ENCODE measurements at regions not wholly inside any gene's neighbourhood (a gene's known extent, or its start where the extent isn't known, plus 50 kb on each side); places are given as distances from the start of the nearest gene placed in this dataset.
"Not testable (repeated sequence)": the region's sequence is repeated elsewhere in the genome, so short reads cannot be mapped to it uniquely, and the experiment has no call there.

DNA sequence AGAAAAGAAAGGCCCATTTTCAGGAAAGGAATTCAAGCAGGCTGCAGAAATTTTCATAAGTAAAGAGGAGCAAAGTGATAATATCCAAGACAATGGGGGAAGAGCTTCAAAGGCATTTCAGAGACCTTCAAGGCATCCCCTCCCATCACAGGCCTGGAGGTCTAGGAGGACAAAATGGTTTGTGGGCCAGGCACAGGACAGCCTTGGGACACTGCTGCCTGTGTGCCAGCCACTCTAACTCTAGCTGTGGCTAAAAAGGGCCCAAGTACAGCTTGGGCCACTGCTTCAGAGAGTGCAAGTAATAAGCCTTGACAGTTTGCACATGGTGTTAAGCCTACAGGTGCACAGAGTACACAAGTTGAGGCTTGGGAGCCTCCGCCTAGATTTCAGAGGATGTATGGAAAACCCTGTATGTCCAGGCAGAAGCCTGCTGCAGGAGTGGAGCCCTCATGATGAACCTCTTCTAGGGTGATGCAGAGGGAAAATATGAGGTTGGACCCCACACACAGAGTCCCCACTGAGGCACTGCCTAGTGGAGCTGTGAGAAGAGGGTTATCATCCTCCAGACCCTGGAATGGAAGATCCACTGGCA lies 51.8 kb upstream of the ZSWIM5 start:
- H3K9me3 ChIP-seq (ENCODE audit: control insufficient read depth in 2 of 2, insufficient read depth in 1 of 2, low read depth in 1 of 2, low read length in 1 of 2), result peaks cover 2 to 29% of the 10 kb centered on the region in 2 donors
- no peak overlapping the region for H3K27ac ChIP-seq (ENCODE audit: low read depth in 1 of 3, low read length in 2 of 3)
- H3K27me3 ChIP-seq (ENCODE audit: control insufficient read depth in 3 of 3, insufficient read depth in 3 of 3, low read length in 3 of 3), result no peaks in the 10 kb centered on the region
- H3K4me3 ChIP-seq (ENCODE audit: low read depth in 1 of 3, low read length in 3 of 3), result no peak overlapping the region
- H3K36me3 ChIP-seq (ENCODE audit: control insufficient read depth in 3 of 3, insufficient read depth in 2 of 3, low read depth in 1 of 3, low read length in 3 of 3), result no peaks in the 10 kb centered on the region
- no peak for FAIRE-seq
- DNase-seq, result no peak
- 91 to 100% (median 99%) methylated on average over 1 of the region's 1 CpG for WGBS, 3 donors
- peaks cover 0 to 4% (median 3%) of the 10 kb centered on the region in 3 donors for H3K4me1 ChIP-seq (ENCODE audit: control insufficient read depth in 3 of 3, insufficient read depth in 2 of 3, low read depth in 1 of 3, low read length in 2 of 3)

DNA sequence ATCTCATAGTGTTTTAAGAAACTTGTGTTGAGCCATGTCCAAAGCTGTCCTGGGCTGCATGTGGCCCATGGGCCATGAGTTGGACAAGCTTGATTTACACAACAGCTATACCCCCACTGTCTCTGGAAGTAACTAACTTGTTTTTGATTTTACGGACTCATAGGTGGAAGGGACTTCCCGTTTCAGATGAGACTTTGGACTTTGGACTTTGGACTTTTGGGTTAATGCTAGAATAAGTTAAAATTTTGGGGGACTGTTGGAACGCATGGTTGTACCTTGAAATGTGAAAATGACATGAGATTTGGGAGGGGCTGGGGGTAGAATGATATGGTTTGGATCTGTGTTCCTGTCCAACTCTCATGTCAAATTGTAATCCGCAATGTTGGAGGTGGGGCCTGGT lies 52.6 kb upstream of the ZSWIM5 start:
- H3K4me1 ChIP-seq (ENCODE audit: control insufficient read depth in 3 of 3, insufficient read depth in 2 of 3, low read depth in 1 of 3, low read length in 2 of 3), result peaks cover 0 to 4% (median 3%) of the 10 kb centered on the region in 3 donors
- no peak for FAIRE-seq
- no peak overlapping the region for H3K4me3 ChIP-seq (ENCODE audit: low read depth in 1 of 3, low read length in 3 of 3)
- H3K27me3 ChIP-seq (ENCODE audit: control insufficient read depth in 3 of 3, insufficient read depth in 3 of 3, low read length in 3 of 3), result no peaks in the 10 kb centered on the region
- WGBS, 3 donors, result 60 to 81% (median 70%) methylated on average over 4 of the region's 4 CpGs
- DNase-seq, result no peak
- no peak overlapping the region for H3K27ac ChIP-seq (ENCODE audit: low read depth in 1 of 3, low read length in 2 of 3)
- H3K9me3 ChIP-seq (ENCODE audit: control insufficient read depth in 2 of 2, insufficient read depth in 1 of 2, low read depth in 1 of 2, low read length in 1 of 2), result peaks cover 2 to 29% of the 10 kb centered on the region in 2 donors
- H3K36me3 ChIP-seq (ENCODE audit: control insufficient read depth in 3 of 3, insufficient read depth in 2 of 3, low read depth in 1 of 3, low read length in 3 of 3), result no peaks in the 10 kb centered on the region

DNA sequence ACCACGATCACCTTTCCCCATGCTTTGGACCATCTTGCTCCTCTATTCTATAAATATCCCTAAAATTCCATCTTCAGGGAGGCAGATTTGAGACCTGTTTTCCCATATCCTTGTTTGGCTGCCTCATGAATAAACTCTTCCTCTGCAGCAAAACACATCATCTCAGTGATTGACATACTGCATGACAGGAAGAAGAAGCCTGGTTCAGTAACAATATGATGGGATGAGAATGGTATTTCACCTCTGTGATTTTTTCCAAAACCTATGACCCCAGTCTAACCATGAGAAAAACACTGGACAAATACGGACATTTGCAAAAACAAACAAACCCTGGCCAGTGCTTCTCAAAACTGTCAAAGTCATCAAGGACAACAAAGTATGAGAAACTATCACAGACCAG lies 53.8 kb upstream of the ZSWIM5 start:
- Histone ChIP-seq H3K27ac (ENCODE audit: low read depth in 1 of 3, low read length in 2 of 3) (no peak overlapping the region), H3K36me3 (ENCODE audit: control insufficient read depth in 3 of 3, insufficient read depth in 2 of 3, low read depth in 1 of 3, low read length in 3 of 3) (no peaks in the 10 kb centered on the region), H3K4me1 (ENCODE audit: control insufficient read depth in 3 of 3, insufficient read depth in 2 of 3, low read depth in 1 of 3, low read length in 2 of 3) (peaks cover 0 to 7% (median 4%) of the 10 kb centered on the region in 3 donors), H3K9me3 (ENCODE audit: control insufficient read depth in 2 of 2, insufficient read depth in 1 of 2, low read depth in 1 of 2, low read length in 1 of 2) (peaks cover 2 to 29% of the 10 kb centered on the region in 2 donors), H3K4me3 (ENCODE audit: low read depth in 1 of 3, low read length in 3 of 3) (no peak overlapping the region), H3K27me3 (ENCODE audit: control insufficient read depth in 3 of 3, insufficient read depth in 3 of 3, low read length in 3 of 3) (no peaks in the 10 kb centered on the region)
- DNase-seq, result no peak
- 78 to 90% (median 89%) methylated on average over 2 of the region's 2 CpGs for WGBS, 3 donors
- no peak for FAIRE-seq

DNA sequence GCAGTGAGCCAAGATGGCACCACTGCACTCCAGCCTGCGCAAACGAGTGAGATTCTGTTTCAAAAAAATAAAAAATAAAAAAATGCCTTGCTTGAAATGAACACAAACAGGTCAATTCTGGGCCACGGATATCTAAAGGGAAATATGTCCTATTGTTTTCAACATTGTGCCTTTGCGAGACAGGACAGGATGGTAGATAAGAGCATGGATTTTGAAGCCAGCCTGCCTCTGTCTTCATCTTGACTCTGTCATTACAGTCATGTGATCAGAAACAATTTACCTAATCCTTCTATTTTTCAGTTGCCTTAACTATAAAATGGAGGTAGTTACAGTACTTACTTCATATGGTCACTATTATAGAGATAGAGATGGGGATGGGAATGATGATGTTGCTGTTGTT lies 56.7 kb upstream of the ZSWIM5 start:
- no peak for FAIRE-seq
- no peak for DNase-seq

DNA sequence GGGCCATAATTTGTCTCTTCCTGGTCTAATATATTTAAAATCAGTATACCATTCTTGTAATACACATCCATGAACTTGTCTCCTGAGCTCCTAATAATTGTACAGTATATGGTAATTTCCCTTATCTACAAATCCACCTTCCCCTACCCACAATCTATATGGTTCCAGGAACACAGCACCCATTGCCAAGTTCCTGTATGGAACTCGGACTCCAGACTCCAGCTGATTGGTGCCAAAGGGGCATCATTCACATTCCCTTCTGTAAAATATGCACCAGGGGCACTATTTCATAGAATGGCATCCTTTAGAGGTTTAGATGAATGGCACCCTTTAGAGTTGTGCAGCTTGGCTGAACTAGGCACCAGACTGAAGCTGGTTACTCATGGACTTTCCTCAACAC lies 58.8 kb upstream of the ZSWIM5 start:
- 10 to 42% (median 22%) methylated on average over 1 of the region's 1 CpG for WGBS, 3 donors
- peak in 1 of 2 donors; percentile 74 for DNase-seq

More for the DNA sequence above, 56.7 kb upstream of the ZSWIM5 start:
- peaks cover 2 to 19% of the 10 kb centered on the region in 2 donors for H3K9me3 ChIP-seq (ENCODE audit: control insufficient read depth in 2 of 2, insufficient read depth in 1 of 2, low read depth in 1 of 2, low read length in 1 of 2)
- no peak overlapping the region for H3K4me3 ChIP-seq (ENCODE audit: low read depth in 1 of 3, low read length in 3 of 3)
- H3K27me3 ChIP-seq (ENCODE audit: control insufficient read depth in 3 of 3, insufficient read depth in 3 of 3, low read length in 3 of 3), result no peaks in the 10 kb centered on the region
- peaks cover 6 to 10% (median 6%) of the 10 kb centered on the region in 3 donors for H3K4me1 ChIP-seq (ENCODE audit: control insufficient read depth in 3 of 3, insufficient read depth in 2 of 3, low read depth in 1 of 3, low read length in 2 of 3)
- no peak overlapping the region for H3K27ac ChIP-seq (ENCODE audit: low read depth in 1 of 3, low read length in 2 of 3)
- no peaks in the 10 kb centered on the region for H3K36me3 ChIP-seq (ENCODE audit: control insufficient read depth in 3 of 3, insufficient read depth in 2 of 3, low read depth in 1 of 3, low read length in 3 of 3)
- WGBS, 3 donors, result 83 to 98% (median 88%) methylated on average over 4 of the region's 4 CpGs

DNA sequence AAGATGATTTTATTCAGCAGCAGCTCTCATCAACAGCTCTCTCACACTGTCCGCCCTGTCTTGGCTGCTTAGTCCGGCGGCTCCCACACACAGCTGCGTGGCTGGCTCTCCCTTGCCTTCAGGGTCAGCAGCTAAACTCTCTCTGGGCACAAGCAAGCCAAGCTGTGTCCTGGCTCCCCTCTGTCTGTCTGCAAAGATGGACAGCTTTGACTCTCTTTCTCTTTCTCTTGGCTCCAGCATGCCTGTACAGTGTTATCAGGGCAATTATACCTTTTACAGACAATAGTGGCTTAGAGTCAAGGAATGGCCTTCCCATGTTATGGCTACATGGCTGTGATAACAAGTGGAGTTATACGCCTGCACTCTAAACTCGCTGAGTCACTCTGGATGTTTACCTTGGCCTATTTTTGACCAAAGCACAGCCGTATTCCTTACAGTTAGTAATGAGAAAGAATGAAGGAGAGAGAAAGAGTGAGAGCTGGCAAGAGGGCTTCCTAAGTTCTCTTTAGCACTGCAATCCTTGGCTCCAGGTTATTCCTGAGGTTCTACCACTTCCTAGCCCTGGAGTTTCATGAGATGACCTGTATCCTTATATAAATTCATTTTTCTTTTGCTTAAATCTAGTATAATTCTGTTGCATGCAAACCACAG lies 59.9 kb upstream of the ZSWIM5 start:
- 13 to 48% (median 20%) methylated on average over 7 of the region's 7 CpGs for WGBS, 3 donors
- no peaks in the 10 kb centered on the region for H3K36me3 ChIP-seq (ENCODE audit: control insufficient read depth in 3 of 3, insufficient read depth in 2 of 3, low read depth in 1 of 3, low read length in 3 of 3)
- H3K4me1 ChIP-seq (ENCODE audit: control insufficient read depth in 3 of 3, insufficient read depth in 2 of 3, low read depth in 1 of 3, low read length in 2 of 3), result peaks cover 6 to 13% (median 6%) of the 10 kb centered on the region in 3 donors
- H3K9me3 ChIP-seq (ENCODE audit: control insufficient read depth in 2 of 2, insufficient read depth in 1 of 2, low read depth in 1 of 2, low read length in 1 of 2), result peaks cover 0 to 4% of the 10 kb centered on the region in 2 donors
- H3K27ac ChIP-seq (ENCODE audit: low read depth in 1 of 3, low read length in 2 of 3), result peak overlapping the region; percentile 37 to 71 (median 69)
- FAIRE-seq (no peak), DNase-seq (peak; percentile 72 to 89)
- H3K4me3 ChIP-seq (ENCODE audit: low read depth in 1 of 3, low read length in 3 of 3), result no peak overlapping the region
- no peaks in the 10 kb centered on the region for H3K27me3 ChIP-seq (ENCODE audit: control insufficient read depth in 3 of 3, insufficient read depth in 3 of 3, low read length in 3 of 3)

More for the DNA sequence above, 58.8 kb upstream of the ZSWIM5 start:
- no peak overlapping the region for H3K27ac ChIP-seq (ENCODE audit: low read depth in 1 of 3, low read length in 2 of 3)
- H3K27me3 ChIP-seq (ENCODE audit: control insufficient read depth in 3 of 3, insufficient read depth in 3 of 3, low read length in 3 of 3), result no peaks in the 10 kb centered on the region
- no peaks in the 10 kb centered on the region for H3K36me3 ChIP-seq (ENCODE audit: control insufficient read depth in 3 of 3, insufficient read depth in 2 of 3, low read depth in 1 of 3, low read length in 3 of 3)
- no peak overlapping the region for H3K4me3 ChIP-seq (ENCODE audit: low read depth in 1 of 3, low read length in 3 of 3)
- no peak for FAIRE-seq
- peaks cover 0 to 4% of the 10 kb centered on the region in 2 donors for H3K9me3 ChIP-seq (ENCODE audit: control insufficient read depth in 2 of 2, insufficient read depth in 1 of 2, low read depth in 1 of 2, low read length in 1 of 2)
- peaks cover 6 to 10% (median 6%) of the 10 kb centered on the region in 3 donors for H3K4me1 ChIP-seq (ENCODE audit: control insufficient read depth in 3 of 3, insufficient read depth in 2 of 3, low read depth in 1 of 3, low read length in 2 of 3)

DNA sequence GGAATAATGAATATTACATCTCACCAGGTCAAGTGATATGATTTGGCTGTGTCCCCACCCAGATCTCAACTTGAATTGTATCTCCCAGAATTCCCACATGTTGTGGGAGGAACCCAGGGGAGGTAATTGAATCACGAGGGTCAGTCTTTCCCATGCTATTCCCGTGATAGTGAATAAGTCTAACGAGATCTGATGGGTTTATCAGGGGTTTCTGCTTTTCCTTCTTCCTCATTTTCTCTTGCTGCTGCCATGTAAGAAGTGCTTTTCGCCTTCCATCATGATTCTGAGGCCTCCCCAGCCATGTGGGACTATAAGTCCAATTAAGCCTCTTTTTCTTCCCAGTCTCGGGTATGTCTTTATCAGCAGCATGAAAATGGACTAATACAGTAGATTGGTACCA lies 58.4 kb upstream of the HPDL start:
- not testable (repeated sequence) for H3K9me3 ChIP-seq (ENCODE audit: control insufficient read depth in 2 of 2, insufficient read depth in 1 of 2, low read depth in 1 of 2, low read length in 1 of 2); H3K4me3 ChIP-seq (ENCODE audit: low read depth in 1 of 3, low read length in 3 of 3); H3K36me3 ChIP-seq (ENCODE audit: control insufficient read depth in 3 of 3, insufficient read depth in 2 of 3, low read depth in 1 of 3, low read length in 3 of 3); FAIRE-seq; H3K27ac ChIP-seq (ENCODE audit: low read depth in 1 of 3, low read length in 2 of 3); H3K27me3 ChIP-seq (ENCODE audit: control insufficient read depth in 3 of 3, insufficient read depth in 3 of 3, low read length in 3 of 3); DNase-seq
- WGBS, 3 donors, result 71 to 85% (median 79%) methylated on average over 5 of the region's 5 CpGs
- peaks cover 6 to 13% (median 6%) of the 10 kb centered on the region in 3 donors for H3K4me1 ChIP-seq (ENCODE audit: control insufficient read depth in 3 of 3, insufficient read depth in 2 of 3, low read depth in 1 of 3, low read length in 2 of 3)

DNA sequence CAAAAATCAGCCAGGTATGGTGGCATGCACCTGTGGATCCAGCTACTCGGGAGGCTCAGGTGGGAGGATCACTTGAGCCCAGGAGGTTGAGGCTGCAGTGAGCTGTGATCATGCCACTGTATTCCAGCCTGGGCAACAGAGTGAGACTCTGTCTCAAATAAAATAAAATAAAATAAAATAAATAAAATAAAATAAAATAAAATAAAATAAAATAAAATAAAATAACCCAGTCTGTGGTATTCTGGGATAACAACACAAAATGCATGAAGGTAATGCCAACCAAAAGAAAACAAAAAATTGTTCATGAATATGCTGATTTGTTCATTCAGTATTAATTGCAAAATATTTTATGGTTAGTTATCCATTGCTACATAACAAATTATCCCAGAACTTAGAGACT lies 54.4 kb upstream of the HPDL start:
- not testable (repeated sequence) for DNase-seq; H3K27ac ChIP-seq (ENCODE audit: low read depth in 1 of 3, low read length in 2 of 3); H3K27me3 ChIP-seq (ENCODE audit: control insufficient read depth in 3 of 3, insufficient read depth in 3 of 3, low read length in 3 of 3); H3K36me3 ChIP-seq (ENCODE audit: control insufficient read depth in 3 of 3, insufficient read depth in 2 of 3, low read depth in 1 of 3, low read length in 3 of 3); FAIRE-seq; H3K4me3 ChIP-seq (ENCODE audit: low read depth in 1 of 3, low read length in 3 of 3); H3K9me3 ChIP-seq (ENCODE audit: control insufficient read depth in 2 of 2, insufficient read depth in 1 of 2, low read depth in 1 of 2, low read length in 1 of 2); H3K4me1 ChIP-seq (ENCODE audit: control insufficient read depth in 3 of 3, insufficient read depth in 2 of 3, low read depth in 1 of 3, low read length in 2 of 3)
- WGBS, 3 donors, result 94 to 96% (median 95%) methylated on average over 1 of the region's 1 CpG
